Ovary (tissue), 3 donors: ENCODE measurements at regions not wholly inside any gene's neighbourhood (a gene's known extent, or its start where the extent isn't known, plus 50 kb on each side); places are given as distances from the start of the nearest gene placed in this dataset.

Source experiments
- EP300 ChIP-seq: sonication (generic); formaldehyde crosslinking; IDR thresholded peaks from one replicate; pipeline ENCODE4 v1.6.1; 2017; ENCODE audit warnings: antibody characterized with exemption
- POLR2A ChIP-seq: fragments of 450-650 bp; IDR thresholded peaks from one replicate; pipeline ENCODE4 v1.6.1; 2017; ENCODE audit warnings: antibody characterized with exemption, mild to moderate bottlenecking, moderate library complexity
- TF ChIP-seq, protein P1 (sequence below), 3 donors: fragments of 450-650 bp in 2 of 3; fragments of 200-600 bp in 1 of 3; IDR thresholded peaks; one replicate each; pipeline versions ENCODE4 v1.5.1 to v1.8.0; 2016 to 2022; ENCODE audit warnings: antibody characterized with exemption in 3 of 3, mild to moderate bottlenecking in 1 of 3
- donor health status: DM: no; HTN: no; CAD: no.

DNA sequence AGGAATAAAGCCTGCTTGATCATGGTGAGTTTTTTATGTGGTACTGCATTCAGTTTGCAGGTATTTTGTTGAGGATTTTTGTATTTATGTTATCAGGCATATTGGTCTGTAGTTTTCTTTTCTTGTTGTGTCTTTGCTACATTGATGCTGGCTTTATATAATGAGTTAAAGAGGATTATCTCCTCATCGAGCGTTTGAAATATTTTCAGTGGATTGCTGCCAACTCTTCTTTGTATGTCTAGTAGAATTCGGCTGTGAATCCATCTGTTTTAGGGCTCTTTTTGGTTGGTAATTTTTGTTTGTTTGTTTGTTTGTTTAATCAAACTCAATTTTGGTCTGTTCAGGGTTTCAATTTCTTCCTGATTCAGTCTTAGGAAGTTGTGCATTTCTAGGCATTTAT is 758.4 kb downstream of the KCNA4 start:
- TF ChIP-seq EP300, result no peak
- TF ChIP-seq, protein P1, sequence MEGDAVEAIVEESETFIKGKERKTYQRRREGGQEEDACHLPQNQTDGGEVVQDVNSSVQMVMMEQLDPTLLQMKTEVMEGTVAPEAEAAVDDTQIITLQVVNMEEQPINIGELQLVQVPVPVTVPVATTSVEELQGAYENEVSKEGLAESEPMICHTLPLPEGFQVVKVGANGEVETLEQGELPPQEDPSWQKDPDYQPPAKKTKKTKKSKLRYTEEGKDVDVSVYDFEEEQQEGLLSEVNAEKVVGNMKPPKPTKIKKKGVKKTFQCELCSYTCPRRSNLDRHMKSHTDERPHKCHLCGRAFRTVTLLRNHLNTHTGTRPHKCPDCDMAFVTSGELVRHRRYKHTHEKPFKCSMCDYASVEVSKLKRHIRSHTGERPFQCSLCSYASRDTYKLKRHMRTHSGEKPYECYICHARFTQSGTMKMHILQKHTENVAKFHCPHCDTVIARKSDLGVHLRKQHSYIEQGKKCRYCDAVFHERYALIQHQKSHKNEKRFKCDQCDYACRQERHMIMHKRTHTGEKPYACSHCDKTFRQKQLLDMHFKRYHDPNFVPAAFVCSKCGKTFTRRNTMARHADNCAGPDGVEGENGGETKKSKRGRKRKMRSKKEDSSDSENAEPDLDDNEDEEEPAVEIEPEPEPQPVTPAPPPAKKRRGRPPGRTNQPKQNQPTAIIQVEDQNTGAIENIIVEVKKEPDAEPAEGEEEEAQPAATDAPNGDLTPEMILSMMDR (IDR thresholded peaks at IDR 0.05), result no peak
- TF ChIP-seq POLR2A, result no peak
